Ovary (tissue), 3 donors: ENCODE measurements at regions not wholly inside any gene's neighbourhood (a gene's known extent, or its start where the extent isn't known, plus 50 kb on each side); places are given as distances from the start of the nearest gene placed in this dataset.

ENCODE experiments used
- POLR2A ChIP-seq: fragments of 450-650 bp; IDR thresholded peaks from one replicate; pipeline ENCODE4 v1.6.1; 2017; ENCODE audit warnings: antibody characterized with exemption, mild to moderate bottlenecking, moderate library complexity
- TF ChIP-seq, protein P1 (sequence below), 3 donors: fragments of 450-650 bp in 2 of 3; fragments of 200-600 bp in 1 of 3; IDR thresholded peaks; one replicate each; pipeline versions ENCODE4 v1.5.1 to v1.8.0; 2016 to 2022; ENCODE audit warnings: antibody characterized with exemption in 3 of 3, mild to moderate bottlenecking in 1 of 3
- donor health status: DM: no; HTN: no; CAD: no.

DNA sequence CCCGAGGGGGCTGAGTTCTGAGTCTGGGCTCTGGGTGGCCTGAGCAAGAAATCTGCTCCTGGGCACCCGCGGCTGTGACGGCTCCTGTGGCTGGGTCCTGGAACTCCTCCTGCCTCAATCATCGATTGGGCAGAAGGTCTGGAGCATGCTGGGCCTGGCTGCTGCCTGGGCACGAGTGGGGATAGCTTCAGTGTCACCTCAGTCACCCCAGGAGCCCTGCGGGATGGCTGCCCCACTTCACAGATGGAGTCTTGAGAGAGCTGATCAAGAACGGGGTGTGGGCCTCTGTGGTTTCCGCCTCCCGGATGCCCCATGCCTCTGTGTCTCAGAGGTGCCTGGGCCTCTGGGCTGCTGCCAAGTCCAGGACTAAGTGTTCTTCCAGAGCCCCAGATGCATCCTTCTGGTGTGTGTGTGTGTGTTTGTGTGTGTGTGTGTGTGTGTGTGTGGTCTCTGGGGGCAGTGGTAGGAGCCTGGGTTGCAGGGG is 185.6 kb upstream of the C14orf180 start:
- TF ChIP-seq, protein P1, sequence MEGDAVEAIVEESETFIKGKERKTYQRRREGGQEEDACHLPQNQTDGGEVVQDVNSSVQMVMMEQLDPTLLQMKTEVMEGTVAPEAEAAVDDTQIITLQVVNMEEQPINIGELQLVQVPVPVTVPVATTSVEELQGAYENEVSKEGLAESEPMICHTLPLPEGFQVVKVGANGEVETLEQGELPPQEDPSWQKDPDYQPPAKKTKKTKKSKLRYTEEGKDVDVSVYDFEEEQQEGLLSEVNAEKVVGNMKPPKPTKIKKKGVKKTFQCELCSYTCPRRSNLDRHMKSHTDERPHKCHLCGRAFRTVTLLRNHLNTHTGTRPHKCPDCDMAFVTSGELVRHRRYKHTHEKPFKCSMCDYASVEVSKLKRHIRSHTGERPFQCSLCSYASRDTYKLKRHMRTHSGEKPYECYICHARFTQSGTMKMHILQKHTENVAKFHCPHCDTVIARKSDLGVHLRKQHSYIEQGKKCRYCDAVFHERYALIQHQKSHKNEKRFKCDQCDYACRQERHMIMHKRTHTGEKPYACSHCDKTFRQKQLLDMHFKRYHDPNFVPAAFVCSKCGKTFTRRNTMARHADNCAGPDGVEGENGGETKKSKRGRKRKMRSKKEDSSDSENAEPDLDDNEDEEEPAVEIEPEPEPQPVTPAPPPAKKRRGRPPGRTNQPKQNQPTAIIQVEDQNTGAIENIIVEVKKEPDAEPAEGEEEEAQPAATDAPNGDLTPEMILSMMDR (IDR thresholded peaks at IDR 0.05) = no peak
- TF ChIP-seq POLR2A = no peak
